H7 (cell line): ENCODE measurements at regions not wholly inside any gene's neighbourhood (a gene's known extent, or its start where the extent isn't known, plus 50 kb on each side); places are given as distances from the start of the nearest gene placed in this dataset.

ENCODE experiments used
- DNase-seq: peaks from one replicate; pipeline ENCODE4 v3.0.0; 2012
- H3K27me3 ChIP-seq: 2 replicates; pipeline ENCODE4 v1.6.0; 2011; ENCODE audit warnings: mild to moderate bottlenecking, low read length; ENCODE audit not compliant: control insufficient read depth, insufficient read depth
- H3K36me3 ChIP-seq: replicated peaks from 2 replicates; pipeline ENCODE4 v1.5.1; 2011; ENCODE audit warnings: low read length; ENCODE audit not compliant: control insufficient read depth, insufficient read depth
- H3K4me3 ChIP-seq: 2 replicates; pipeline ENCODE4 v1.5.1; 2011; ENCODE audit warnings: low read depth, mild to moderate bottlenecking, control low read depth, low read length, moderate library complexity; ENCODE audit not compliant: insufficient read depth

DNA sequence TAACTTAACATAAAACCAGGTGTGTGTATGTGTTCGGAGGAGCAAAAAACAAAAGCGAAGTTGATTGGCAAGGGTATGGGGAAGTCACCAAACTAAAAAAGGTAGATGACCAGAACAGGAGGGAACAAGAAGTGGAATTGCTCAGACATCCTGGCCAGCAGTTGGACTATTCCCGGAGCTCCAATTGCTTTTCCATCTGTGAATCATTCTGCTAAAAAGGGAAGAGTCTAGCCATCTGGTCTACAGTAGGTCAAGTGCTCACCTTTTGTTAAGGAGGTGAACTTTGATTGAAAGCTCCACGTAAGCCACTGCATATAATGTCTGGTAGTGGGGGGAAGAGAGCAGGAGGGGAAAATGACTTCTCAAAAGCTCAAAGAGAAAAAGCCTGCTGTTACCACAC is 50.0 kb upstream of the BET1 start:
- Histone ChIP-seq H3K36me3 (no peaks in the 10 kb centered on the region), H3K4me3 (no peak overlapping the region), H3K27me3 (no peaks in the 10 kb centered on the region)
- no peak for DNase-seq

DNA sequence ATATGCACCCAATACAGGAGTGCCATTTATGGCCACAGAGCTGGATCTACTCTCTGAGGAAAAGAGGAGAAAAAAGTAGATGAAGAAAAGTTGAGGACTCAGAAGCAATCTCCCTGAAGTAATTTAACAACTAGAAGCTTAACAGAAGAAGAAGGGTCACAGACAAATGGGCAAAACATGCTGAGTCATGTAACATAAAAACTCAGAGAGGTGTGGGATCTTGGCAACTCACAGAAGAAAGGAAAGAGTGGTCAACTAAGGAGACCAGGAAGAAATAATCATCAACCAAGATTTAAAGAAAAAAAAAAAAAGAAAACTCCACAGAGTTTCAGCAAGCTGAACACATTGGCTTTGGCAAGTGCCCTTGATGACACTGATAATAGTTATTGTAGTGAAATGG is 51.8 kb upstream of the BET1 start:
- no peak overlapping the region for H3K4me3 ChIP-seq
- H3K27me3 ChIP-seq = no peaks in the 10 kb centered on the region
- no peak for DNase-seq
- no peaks in the 10 kb centered on the region for H3K36me3 ChIP-seq

DNA sequence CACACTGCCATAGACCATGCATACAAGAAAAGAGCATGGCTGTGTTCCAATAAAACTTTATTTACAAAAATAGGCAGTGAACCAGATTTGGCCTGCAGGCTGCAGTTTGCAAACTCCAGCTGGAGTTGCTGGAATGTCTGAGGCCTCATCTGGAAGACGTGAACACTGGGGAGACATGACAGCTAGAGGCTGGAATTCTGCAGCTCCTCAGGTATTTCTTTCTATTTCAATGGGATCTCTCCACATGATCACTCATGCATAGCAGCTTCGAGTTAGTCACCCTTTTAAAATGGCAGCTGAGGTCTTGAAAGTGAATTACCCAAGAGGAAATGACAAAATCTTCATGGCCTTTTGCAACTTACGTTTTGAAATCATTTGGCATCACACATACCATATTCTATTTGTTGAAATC is 52.6 kb upstream of the BET1 start:
- no peak overlapping the region for H3K4me3 ChIP-seq
- H3K27me3 ChIP-seq = no peaks in the 10 kb centered on the region
- peak; percentile 3 for DNase-seq
- H3K36me3 ChIP-seq = no peaks in the 10 kb centered on the region

DNA sequence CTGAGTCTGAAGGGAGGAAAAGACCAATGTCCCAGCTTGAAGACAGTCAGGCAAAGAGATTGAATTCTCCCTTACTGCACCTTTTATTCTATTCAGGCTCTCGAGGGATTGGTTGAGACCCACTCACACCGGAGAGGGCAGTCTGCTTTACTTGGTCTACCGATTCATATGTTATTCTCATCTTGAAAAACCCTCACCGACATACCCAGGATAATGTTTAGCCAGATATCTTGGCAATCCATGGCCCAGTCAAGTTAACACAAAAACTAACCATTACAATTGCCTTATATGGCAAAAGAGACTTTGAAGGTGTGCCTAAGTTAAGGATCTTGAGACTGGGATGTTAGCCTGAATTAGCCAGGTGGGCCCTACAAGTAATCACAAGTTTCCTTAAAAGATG is 53.8 kb upstream of the BET1 start:
- H3K4me3 ChIP-seq = no peak overlapping the region
- H3K36me3 ChIP-seq = no peaks in the 10 kb centered on the region
- H3K27me3 ChIP-seq = no peaks in the 10 kb centered on the region
- no peak for DNase-seq

DNA sequence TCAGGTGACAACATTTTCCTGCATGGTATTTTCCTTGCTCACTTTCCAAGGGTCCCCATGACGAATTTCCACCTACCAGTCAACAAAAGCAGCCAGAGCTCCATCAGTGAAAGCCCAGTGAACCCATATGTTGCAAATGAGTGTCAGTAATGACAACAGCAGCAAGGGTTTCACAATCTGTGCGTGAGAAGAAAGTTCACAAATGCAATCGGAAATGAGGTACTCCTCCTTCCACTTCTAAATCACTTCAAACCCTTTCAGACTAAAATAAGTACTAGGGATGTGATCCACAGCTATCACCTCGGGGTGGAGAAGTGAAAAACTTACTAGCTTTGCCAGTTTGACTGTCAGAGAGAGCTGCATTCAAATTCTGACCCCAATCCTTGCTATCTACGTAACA is 55.6 kb upstream of the BET1 start:
- Histone ChIP-seq H3K36me3 (no peaks in the 10 kb centered on the region), H3K27me3 (no peaks in the 10 kb centered on the region), H3K4me3 (no peak overlapping the region)
- no peak for DNase-seq

DNA sequence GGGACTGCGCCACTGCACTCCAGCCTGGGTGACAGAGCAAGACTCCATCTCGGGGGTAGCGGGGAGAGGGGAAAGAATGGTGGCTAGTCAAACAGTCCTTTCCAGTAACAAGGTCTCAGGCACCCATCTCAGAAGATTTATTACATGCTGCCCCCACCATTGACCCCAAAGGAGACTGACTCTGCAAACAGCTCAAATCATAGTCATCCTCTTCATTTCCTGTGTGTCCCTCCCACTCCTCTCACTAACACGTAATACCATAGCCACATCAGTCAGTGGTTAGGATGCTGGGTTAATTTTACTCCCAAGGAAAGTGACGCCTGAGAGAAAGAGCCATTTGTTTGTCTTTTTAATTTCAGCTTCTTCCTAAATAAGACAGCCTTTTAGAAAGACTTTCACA is 56.6 kb upstream of the BET1 start:
- Histone ChIP-seq H3K27me3 (no peaks in the 10 kb centered on the region), H3K36me3 (no peaks in the 10 kb centered on the region), H3K4me3 (no peak overlapping the region)
- DNase-seq = no peak

DNA sequence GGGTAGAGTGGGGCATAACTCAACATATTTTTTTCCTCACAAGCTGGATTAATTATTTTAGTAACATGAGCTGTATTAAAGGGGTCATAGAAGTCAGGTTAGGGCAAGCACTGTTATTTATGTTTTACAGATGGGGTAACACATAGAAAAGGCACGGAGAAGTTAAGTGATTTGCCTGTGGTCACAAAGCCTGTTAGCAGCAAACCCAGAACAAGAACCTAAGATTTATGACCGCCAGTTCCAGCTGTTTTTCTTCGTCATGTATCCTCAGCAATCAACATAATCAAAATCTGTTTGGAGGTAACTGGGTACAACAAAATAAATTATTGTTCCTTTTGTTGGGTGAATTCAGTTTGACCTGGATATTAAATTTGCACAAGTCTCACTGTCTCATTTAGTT is 57.2 kb upstream of the BET1 start:
- no peak for DNase-seq
- Histone ChIP-seq H3K27me3 (no peaks in the 10 kb centered on the region), H3K36me3 (no peaks in the 10 kb centered on the region), H3K4me3 (no peak overlapping the region)

DNA sequence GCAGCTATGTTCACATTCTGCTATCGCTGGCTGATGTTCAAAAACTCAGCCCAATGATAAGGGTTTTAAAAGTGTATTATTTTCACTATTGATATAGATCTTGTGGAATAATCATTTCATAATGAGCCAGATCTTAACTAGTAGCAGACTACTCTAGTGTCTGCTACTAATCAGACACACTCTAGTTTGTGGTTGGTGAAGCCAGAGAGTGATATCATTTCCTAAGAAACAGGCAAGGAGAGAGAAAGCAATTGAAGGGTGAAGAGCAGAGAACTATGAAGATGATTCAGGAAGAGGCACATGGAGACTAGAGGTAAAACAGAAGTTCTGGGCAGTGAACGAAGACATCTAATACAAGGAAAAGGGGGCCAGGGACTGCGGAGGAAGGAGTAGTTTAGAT is 58.2 kb upstream of the BET1 start:
- no peak for DNase-seq
- H3K27me3 ChIP-seq = no peaks in the 10 kb centered on the region
- no peak overlapping the region for H3K4me3 ChIP-seq

DNA sequence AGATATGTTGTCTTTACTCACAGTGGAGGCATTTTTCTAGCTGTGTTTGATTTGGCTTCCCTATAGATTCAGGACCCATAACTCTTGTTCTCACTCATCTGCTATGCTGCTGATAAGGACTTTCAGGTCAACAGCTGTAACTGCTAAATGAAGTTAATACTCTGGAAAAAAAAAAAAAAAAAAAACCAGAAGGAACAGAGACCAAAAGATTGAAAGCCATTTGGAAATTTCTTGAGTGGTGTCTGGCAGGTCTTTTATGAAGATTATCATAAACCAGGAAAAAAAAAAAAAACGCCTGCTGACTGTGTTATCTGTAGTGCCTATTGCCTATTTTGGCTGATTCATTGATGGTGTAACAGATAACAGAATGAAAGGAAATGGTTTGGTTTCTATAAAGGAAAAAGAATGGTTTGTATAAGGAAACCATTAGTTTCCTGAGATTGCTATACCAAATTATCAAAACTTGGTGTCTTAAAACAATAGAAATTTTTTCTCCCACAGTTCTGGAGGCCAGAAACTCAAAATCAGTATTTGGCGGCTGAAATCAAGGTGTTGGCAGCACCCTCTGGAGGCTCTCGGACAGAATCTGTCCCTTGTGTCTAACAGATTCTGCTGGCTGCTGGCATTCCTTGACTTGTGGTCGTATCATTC is 60.5 kb upstream of the BET1 start:
- H3K27me3 ChIP-seq = no peaks in the 10 kb centered on the region
- no peak overlapping the region for H3K4me3 ChIP-seq
- H3K36me3 ChIP-seq = no peaks in the 10 kb centered on the region
- peak; percentile 7 for DNase-seq

More for the DNA sequence above, 58.2 kb upstream of the BET1 start:
- H3K36me3 ChIP-seq = no peaks in the 10 kb centered on the region

DNA sequence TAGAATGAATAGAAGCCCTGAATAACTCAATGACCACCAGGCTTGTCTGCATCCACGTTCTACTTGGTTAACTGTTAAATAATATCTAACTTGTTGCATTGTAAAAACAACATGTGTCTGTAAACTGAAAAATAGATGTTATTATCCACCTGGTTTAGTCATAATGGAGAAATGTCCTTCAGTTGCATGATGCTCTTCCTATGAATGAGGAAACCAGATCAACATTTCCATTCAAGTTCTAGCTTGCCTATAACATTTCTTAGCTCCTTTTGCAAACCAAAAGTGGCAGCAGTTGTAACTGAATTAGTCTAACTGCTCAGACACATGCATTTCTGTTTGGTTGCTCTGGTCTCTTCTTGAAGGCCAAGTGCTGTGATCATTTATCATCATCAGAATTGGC is 62.9 kb upstream of the BET1 start:
- H3K36me3 ChIP-seq = no peaks in the 10 kb centered on the region
- no peak overlapping the region for H3K4me3 ChIP-seq
- H3K27me3 ChIP-seq = no peaks in the 10 kb centered on the region
- DNase-seq = no peak

DNA sequence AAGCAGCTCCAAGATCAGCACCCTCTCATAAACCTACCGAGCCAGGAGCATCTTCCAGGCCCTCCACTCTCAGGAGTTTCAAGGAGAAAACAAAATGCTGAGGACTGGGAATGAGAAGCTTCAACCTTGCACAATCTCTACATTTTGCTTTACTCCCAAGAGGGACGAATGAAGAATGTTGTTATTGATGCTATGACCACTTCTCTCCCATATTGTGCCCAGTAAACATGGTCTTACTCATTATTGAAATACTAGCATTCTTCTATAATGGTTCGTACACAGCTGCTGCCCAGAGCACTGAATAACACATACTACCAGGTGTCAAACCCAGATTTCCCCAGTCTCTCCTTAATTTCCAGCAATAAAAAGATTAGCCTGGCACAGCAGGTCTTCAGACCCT is 63.4 kb upstream of the BET1 start:
- H3K27me3 ChIP-seq = no peaks in the 10 kb centered on the region
- H3K36me3 ChIP-seq = no peaks in the 10 kb centered on the region
- no peak overlapping the region for H3K4me3 ChIP-seq
- no peak for DNase-seq

DNA sequence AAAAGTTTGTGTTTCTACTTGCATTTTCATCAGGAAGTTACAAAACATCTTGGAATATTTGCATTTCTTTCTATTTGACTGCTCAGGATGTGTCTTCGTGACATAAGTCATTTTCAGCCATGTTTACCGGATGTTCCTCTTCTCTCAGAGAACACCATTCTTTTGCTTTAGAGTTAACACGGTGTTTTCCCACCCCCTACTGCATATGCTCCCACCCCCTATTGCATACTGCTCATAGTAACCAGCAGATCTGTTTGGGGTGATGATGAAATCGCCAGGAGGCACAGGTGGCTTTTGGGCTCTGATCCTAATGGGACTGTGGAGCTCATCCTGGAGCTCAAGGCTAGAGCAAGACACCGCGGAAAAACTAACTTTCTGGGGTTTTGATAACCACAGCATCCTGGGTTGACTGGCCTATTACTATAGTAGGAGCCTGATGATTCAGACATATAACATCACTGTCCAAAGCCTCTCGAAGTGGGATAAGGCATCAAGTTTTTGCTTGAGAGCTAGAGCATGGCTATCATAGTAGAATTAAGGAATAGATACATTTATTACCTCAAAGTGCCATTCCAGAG is 65.1 kb upstream of the BET1 start:
- no peaks in the 10 kb centered on the region for H3K36me3 ChIP-seq
- no peaks in the 10 kb centered on the region for H3K27me3 ChIP-seq
- no peak overlapping the region for H3K4me3 ChIP-seq
- DNase-seq = no peak

DNA sequence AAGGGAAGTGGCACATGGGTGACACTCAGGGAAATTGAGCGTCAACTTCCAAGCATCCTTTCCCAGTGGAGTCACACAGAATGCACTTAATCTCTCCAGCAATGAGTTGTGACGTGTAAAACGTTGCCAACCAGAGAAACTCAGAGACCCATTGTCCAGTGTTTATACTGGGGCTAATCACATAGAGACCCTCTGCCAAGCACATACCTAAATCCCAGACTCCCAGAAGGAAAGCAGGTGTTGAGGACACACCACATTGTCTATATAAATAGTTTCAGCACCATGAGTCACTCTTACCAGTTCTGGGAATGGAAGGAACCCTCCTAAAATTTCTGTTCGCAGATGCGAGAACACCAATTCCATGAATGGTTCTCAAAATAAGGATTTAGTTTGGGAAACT is 76.4 kb upstream of the BET1 start:
- no peaks in the 10 kb centered on the region for H3K36me3 ChIP-seq
- DNase-seq = no peak
- H3K27me3 ChIP-seq = no peaks in the 10 kb centered on the region
- H3K4me3 ChIP-seq = no peak overlapping the region

DNA sequence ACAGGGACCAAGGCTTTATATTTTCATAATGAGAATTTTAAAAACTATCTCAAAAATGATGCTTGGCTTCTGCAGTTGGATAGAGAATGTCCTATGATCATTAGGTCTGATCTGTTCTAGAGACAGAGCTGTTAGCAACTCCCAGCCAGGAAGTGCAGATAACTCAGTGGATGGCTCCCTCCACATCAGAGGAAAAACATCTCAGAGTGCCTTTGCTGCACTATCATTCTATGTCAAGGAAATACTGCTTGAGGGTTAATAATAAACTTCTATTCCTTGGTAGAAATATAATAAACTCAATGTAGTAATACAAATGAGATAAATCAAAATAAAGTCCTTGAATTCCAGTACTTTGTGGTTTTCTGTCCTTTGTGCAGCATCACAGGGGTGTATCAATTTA is 78.0 kb upstream of the BET1 start:
- H3K27me3 ChIP-seq = no peaks in the 10 kb centered on the region
- H3K36me3 ChIP-seq = no peaks in the 10 kb centered on the region
- no peak overlapping the region for H3K4me3 ChIP-seq
- no peak for DNase-seq

DNA sequence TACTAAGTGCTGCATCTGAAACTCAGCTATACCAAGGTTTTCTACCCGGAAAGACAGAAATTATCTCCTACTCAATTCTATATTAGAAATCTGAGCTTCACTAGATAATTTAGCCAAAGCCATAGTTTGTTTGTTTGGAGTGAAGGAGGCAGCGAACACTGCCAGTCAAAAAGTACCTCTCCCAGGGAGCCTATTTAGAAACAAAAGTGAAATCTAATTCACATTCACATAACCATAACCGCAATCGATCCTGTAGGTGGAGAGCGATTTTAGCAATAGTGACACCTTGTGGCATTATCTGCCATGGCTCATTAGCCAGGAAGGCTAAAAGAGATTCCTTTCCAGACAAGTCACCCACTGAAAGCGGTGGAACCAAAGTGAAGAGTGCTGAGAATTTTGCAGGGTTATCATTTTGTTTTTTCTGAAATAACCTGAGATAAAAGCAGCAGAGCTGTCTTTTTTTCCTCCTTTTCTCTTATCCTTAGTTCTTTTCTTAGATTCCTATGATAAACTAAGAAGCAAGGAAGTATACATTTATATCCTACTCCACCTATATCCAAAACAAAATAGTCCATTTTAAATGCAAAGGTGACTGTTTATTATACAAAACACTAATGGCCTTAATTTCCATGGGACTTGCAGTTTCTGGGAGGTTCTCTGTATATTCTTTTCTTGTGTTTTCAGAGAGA is 83.7 kb upstream of the BET1 start:
- Histone ChIP-seq H3K27me3 (no peaks in the 10 kb centered on the region), H3K36me3 (no peaks in the 10 kb centered on the region), H3K4me3 (no peak overlapping the region)
- peak; percentile 46 for DNase-seq
